SU-DHL-6 (cell line): ENCODE measurements at regions not wholly inside any gene's neighbourhood (a gene's known extent, or its start where the extent isn't known, plus 50 kb on each side); places are given as distances from the start of the nearest gene placed in this dataset.

Experiments
- H2AFZ ChIP-seq: fragments of 200-600 bp; sonication (generic); 2 replicates; pipeline ENCODE4 v1.6.1; 2014; ENCODE audit warnings: low read depth, mild to moderate bottlenecking, moderate library complexity, mixed read lengths, antibody characterized with exemption, low read length; ENCODE audit not compliant: severe bottlenecking
- H3F3A ChIP-seq: fragments of 200-600 bp; shearing (Covaris generic); 2 replicates; pipeline ENCODE4 v1.6.0; 2016; ENCODE audit warnings: antibody characterized with exemption, mild to moderate bottlenecking; ENCODE audit not compliant: insufficient read depth
- H3K27ac ChIP-seq: fragments of 200-600 bp; sonication (generic); 2 replicates; pipeline ENCODE4 v1.5.1; 2016; ENCODE audit warnings: low read depth, mild to moderate bottlenecking, low read length, moderate library complexity, mixed read lengths
- H3K27me3 ChIP-seq: fragments of 200-600 bp; sonication (generic), shearing (Covaris generic); 2 replicates; pipeline ENCODE4 v1.6.0; 2014; ENCODE audit warnings: mild to moderate bottlenecking, low read length
- H3K36me3 ChIP-seq: fragments of 200-600 bp; sonication (generic); 2 replicates; pipeline ENCODE4 v1.6.1; 2014; ENCODE audit warnings: mild to moderate bottlenecking, low read length, mixed read lengths
- H3K4me2 ChIP-seq: fragments of 300-600, 200-600 bp; shearing (Covaris generic), sonication (generic); 2 replicates; pipeline ENCODE4 v1.6.0; 2014; ENCODE audit warnings: low read length, low read depth, mild to moderate bottlenecking; ENCODE audit not compliant: poor library complexity, severe bottlenecking
- H3K4me3 ChIP-seq: fragments of 200-600 bp; sonication (generic); 2 replicates; pipeline ENCODE4 v1.5.1; 2014; ENCODE audit warnings: antibody characterized with exemption, low read length, mild to moderate bottlenecking, mixed read lengths; ENCODE audit not compliant: insufficient read depth, poor library complexity, severe bottlenecking
- H3K79me2 ChIP-seq: fragments of 200-600 bp; sonication (generic); 2 replicates; pipeline ENCODE4 v1.6.1; 2014; ENCODE audit warnings: mild to moderate bottlenecking, low read length, moderate library complexity; ENCODE audit not compliant: insufficient read depth
- H3K9ac ChIP-seq: fragments of 200-600 bp; sonication (generic); 2 replicates; pipeline ENCODE4 v1.7.0; 2014; ENCODE audit warnings: mild to moderate bottlenecking, low read length
- H3K9me2 ChIP-seq: fragments of 200-600 bp; sonication (generic); replicated peaks from 2 replicates; pipeline ENCODE4 v1.6.1; 2014; ENCODE audit warnings: low read length; ENCODE audit not compliant: insufficient read depth
- H3K9me3 ChIP-seq: fragments of 200-600 bp; sonication (generic); 2 replicates; pipeline ENCODE4 v1.6.1; 2014; ENCODE audit warnings: low read length, mixed read lengths; ENCODE audit not compliant: insufficient read depth
- H4K20me1 ChIP-seq: fragments of 200-600 bp; sonication (generic); 2 replicates; pipeline ENCODE4 v1.6.1; 2014; ENCODE audit warnings: low read depth, mild to moderate bottlenecking, antibody characterized with exemption, low read length, moderate library complexity, mixed read lengths
- CTCF ChIP-seq: fragments of 200-600 bp; sonication (generic); IDR thresholded peaks from one replicate; pipeline ENCODE4 v1.5.1; 2017; ENCODE audit warnings: antibody characterized with exemption, mild to moderate bottlenecking, low read length, moderate library complexity; ENCODE audit not compliant: insufficient read depth, poor library complexity, severe bottlenecking
- EZH2phosphoT487 ChIP-seq: fragments of 200-600 bp; sonication (generic), shearing (Covaris generic); conservative IDR thresholded peaks from 2 replicates; pipeline ENCODE4 v1.6.1; 2018; ENCODE audit warnings: mild to moderate bottlenecking, antibody characterized with exemption, low read length, moderate library complexity, mixed read lengths

- Histone ChIP-seq H3K27ac (peak overlapping the region; percentile 98), H3K9ac (peak overlapping the region; percentile 69), H3K27me3 (no peaks in the 10 kb centered on the region), H3K36me3 (no peaks in the 10 kb centered on the region), H3K4me2 (peak overlapping the region; percentile 71), H2AFZ (no peak overlapping the region), H4K20me1 (no peaks in the 10 kb centered on the region), H3K9me3 (no peaks in the 10 kb centered on the region), H3K9me2 (no peaks in the 10 kb centered on the region), H3F3A (peaks cover 80% of the 10 kb centered on the region), H3K79me2 (no peaks in the 10 kb centered on the region), H3K4me3 (peak overlapping the region; percentile 20)
- TF ChIP-seq CTCF (no peak), EZH2phosphoT487 (no peak)
Measured at GRCh38 chr3:177321819-177322218, 124.5 kb upstream of the TBL1XR1 start.

DNA sequence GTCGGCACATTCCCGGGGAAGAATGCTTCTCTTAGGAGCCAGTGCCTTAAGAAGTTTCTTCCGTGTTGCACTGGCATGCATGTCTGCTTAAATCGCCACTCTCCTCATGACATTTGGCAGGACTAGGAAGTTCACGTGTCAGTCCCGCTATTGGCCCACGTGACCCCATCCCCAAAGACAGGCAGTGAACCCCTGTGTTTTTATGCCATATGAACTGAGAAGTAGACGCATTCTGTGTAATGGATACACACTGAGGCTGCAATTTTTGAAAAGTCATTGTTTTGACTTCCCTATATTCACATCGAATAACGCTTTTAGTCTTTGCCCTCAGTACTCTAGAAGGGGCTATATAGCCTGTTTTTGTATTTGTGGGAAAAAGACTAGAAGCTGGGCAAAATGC, 125.6 kb upstream of the TBL1XR1 start:
- peaks cover 80% of the 10 kb centered on the region for H3F3A ChIP-seq
- H2AFZ ChIP-seq: no peak overlapping the region
- no peaks in the 10 kb centered on the region for H3K36me3 ChIP-seq
- no peaks in the 10 kb centered on the region for H3K9me3 ChIP-seq
- TF ChIP-seq CTCF: no peak
- no peak for TF ChIP-seq EZH2phosphoT487
- no peaks in the 10 kb centered on the region for H4K20me1 ChIP-seq
- H3K4me2 ChIP-seq: peak overlapping the region; percentile 59
- no peak overlapping the region for H3K4me3 ChIP-seq
- H3K9me2 ChIP-seq: no peaks in the 10 kb centered on the region
- peak overlapping the region; percentile 69 for H3K9ac ChIP-seq
- H3K27me3 ChIP-seq: no peaks in the 10 kb centered on the region
- peak overlapping the region; percentile 98 for H3K27ac ChIP-seq
- no peaks in the 10 kb centered on the region for H3K79me2 ChIP-seq

DNA sequence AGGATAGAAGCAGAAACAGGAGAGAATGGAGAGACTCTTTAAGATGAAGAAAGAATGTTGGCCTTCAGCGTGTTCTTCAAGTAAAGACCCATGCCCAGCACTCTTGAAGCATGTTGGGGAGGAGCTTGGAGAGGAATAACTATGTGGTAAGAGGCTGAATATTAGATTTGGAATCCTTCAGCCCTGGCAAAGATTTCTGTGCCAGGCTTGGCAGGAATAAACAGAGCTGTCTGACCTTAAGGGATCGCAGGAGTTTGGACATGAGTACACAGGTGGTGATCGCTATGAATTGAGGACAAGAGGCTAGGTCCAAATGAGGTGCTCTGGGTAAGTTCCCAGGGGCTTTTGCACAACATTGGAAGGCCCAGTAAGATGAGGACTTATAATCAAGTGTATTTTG, 132.6 kb upstream of the TBL1XR1 start:
- no peak overlapping the region for H3K9ac ChIP-seq
- H3K79me2 ChIP-seq: no peaks in the 10 kb centered on the region
- H4K20me1 ChIP-seq: no peaks in the 10 kb centered on the region
- no peaks in the 10 kb centered on the region for H3K9me3 ChIP-seq
- no peak for TF ChIP-seq CTCF
- no peak for TF ChIP-seq EZH2phosphoT487
- peak overlapping the region; percentile 31; the same call in 1 of the 2 replicates for H3K27ac ChIP-seq
- peaks cover 60% of the 10 kb centered on the region for H3F3A ChIP-seq
- H3K9me2 ChIP-seq: no peaks in the 10 kb centered on the region
- no peak overlapping the region for H3K4me2 ChIP-seq
- H2AFZ ChIP-seq: no peak overlapping the region
- H3K4me3 ChIP-seq: no peak overlapping the region
- no peaks in the 10 kb centered on the region for H3K36me3 ChIP-seq
- no peaks in the 10 kb centered on the region for H3K27me3 ChIP-seq

DNA sequence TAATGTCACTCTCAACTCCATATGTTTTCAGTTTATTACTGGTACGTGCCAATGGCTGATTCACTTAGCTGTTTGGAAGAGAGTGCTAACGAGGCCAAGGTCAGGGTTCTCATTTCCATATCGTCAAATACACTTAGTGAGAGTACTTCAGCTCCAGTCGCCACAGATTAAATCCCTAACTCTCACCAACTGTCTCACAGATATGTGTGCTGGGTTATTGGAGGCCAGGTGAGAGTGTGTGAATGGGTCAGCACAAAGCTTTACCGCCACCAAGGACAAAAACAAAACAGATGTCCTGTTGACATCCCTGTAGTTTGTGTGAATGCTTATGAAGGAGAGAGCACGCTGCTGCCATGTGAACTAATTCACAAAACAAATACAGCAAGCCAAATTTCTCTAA, 133.5 kb upstream of the TBL1XR1 start:
- Histone ChIP-seq H3K27ac (peak overlapping the region; percentile 51; the same call in 1 of the 2 replicates), H4K20me1 (no peaks in the 10 kb centered on the region), H3K79me2 (no peaks in the 10 kb centered on the region), H3K36me3 (no peaks in the 10 kb centered on the region), H3K9me3 (no peaks in the 10 kb centered on the region), H3K9ac (no peak overlapping the region), H2AFZ (peak overlapping the region; percentile 12), H3F3A (peaks cover 61% of the 10 kb centered on the region), H3K9me2 (no peaks in the 10 kb centered on the region), H3K4me2 (no peak overlapping the region), H3K4me3 (no peak overlapping the region), H3K27me3 (no peaks in the 10 kb centered on the region)
- TF ChIP-seq EZH2phosphoT487: no peak
- TF ChIP-seq CTCF: no peak
